ENCODE measurements at regions not wholly inside any gene's neighbourhood (a gene's known extent, or its start where the extent isn't known, plus 50 kb on each side); places are given as distances from the start of the nearest gene placed in this dataset.
"Not testable (repeated sequence)": the region's sequence is repeated elsewhere in the genome, so short reads cannot be mapped to it uniquely, and the experiment has no call there.

GRCh38 chr2:219748671-219749570, 121.5 kb downstream of the SLC4A3 start:
- peaks cover 0 to 4% (median 0%) of the 10 kb centered on the region in 5 donors for H3K36me3 Mint-ChIP-seq
- CTCF ChIA-PET = no interaction called here
- H3K36me3 ChIP-seq (ENCODE audit: control insufficient read depth in 2 of 3, insufficient read depth in 3 of 3, low read length in 3 of 3) = no peaks in the 10 kb centered on the region
- no peak for ATAC-seq
- intact Hi-C loops (cut with micrococcal nuclease) = no loop called here
- no peaks in the 10 kb centered on the region for H3K4me1 Mint-ChIP-seq
- H3K4me3 ChIP-seq (ENCODE audit: low read length) = no peak overlapping the region
- H3K4me3 Mint-ChIP-seq = no peak overlapping the region
- H3K27ac Mint-ChIP-seq = no peak overlapping the region
- no peak overlapping the region for H3K27ac ChIP-seq (ENCODE audit: low read depth, low read length)
- POLR2A ChIA-PET = no interaction called here
- H3K27me3 Mint-ChIP-seq = peaks cover 0 to 18% (median 10%) of the 10 kb centered on the region in 5 donors
- H3K4me1 ChIP-seq (ENCODE audit: control insufficient read depth in 2 of 2, insufficient read depth in 2 of 2, low read length in 2 of 2) = no peaks in the 10 kb centered on the region
- peaks cover 0 to 20% (median 6%) of the 10 kb centered on the region in 11 donors for H3K9me3 Mint-ChIP-seq
- no peaks in the 10 kb centered on the region for H3K9me3 ChIP-seq (ENCODE audit: control insufficient read depth in 2 of 3, low read length in 3 of 3)
- DNase-seq = no peak
- H3K27me3 ChIP-seq (ENCODE audit: control insufficient read depth in 2 of 2, insufficient read depth in 2 of 2, low read length in 2 of 2) = no peaks in the 10 kb centered on the region

GRCh38 chr2:219751121-219751520, 123.7 kb downstream of the SLC4A3 start:
- H3K27me3 ChIP-seq (ENCODE audit: control insufficient read depth in 2 of 2, insufficient read depth in 2 of 2, low read length in 2 of 2); DNase-seq; POLR2A ChIA-PET; H3K4me1 Mint-ChIP-seq; ATAC-seq; H3K4me1 ChIP-seq (ENCODE audit: control insufficient read depth in 2 of 2, insufficient read depth in 2 of 2, low read length in 2 of 2); H3K36me3 ChIP-seq (ENCODE audit: control insufficient read depth in 2 of 3, insufficient read depth in 3 of 3, low read length in 3 of 3); CTCF ChIA-PET; H3K27ac ChIP-seq (ENCODE audit: low read depth, low read length); H3K9me3 ChIP-seq (ENCODE audit: control insufficient read depth in 2 of 3, low read length in 3 of 3); H3K4me3 ChIP-seq (ENCODE audit: low read length); H3K4me3 Mint-ChIP-seq; H3K27ac Mint-ChIP-seq; H3K36me3 Mint-ChIP-seq; intact Hi-C loops (cut with micrococcal nuclease): not testable (repeated sequence)
- Mint-ChIP-seq H3K9me3 (peaks cover 5 to 36% (median 12%) of the 10 kb centered on the region in 11 donors), H3K27me3 (peaks cover 0 to 34% (median 21%) of the 10 kb centered on the region in 5 donors)

DNA sequence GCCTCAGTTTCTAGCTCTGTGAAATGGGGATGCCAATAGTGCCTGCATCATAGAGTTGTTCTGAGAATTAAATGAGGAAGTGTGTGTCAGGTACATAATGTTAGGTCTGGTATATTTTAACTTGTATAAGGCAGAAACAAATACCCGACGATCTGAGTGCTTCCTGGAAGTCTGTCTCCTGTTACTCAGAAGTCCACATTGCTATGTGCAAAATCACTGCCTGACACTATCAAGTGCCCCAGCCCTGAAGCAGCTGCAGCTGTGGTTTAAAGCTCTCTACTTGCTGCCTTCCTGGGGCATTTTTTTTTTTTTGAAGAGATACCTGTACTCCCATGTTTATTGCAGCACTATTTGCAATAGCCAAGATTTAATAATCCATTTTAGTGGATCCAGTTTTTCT, 125.3 kb downstream of the SLC4A3 start:
- Histone ChIP-seq H3K27me3 (ENCODE audit: control insufficient read depth in 2 of 2, insufficient read depth in 2 of 2, low read length in 2 of 2) (no peaks in the 10 kb centered on the region), H3K4me1 (ENCODE audit: control insufficient read depth in 2 of 2, insufficient read depth in 2 of 2, low read length in 2 of 2) (no peaks in the 10 kb centered on the region), H3K36me3 (ENCODE audit: control insufficient read depth in 2 of 3, insufficient read depth in 3 of 3, low read length in 3 of 3) (no peaks in the 10 kb centered on the region), H3K27ac (ENCODE audit: low read depth, low read length) (no peak overlapping the region), H3K9me3 (ENCODE audit: control insufficient read depth in 2 of 3, low read length in 3 of 3) (peaks cover 0 to 4% (median 0%) of the 10 kb centered on the region in 3 experiments), H3K4me3 (ENCODE audit: low read length) (no peak overlapping the region)
- CTCF ChIA-PET = interaction anchor here (0.6 kb wide), 1 partner anchor 15 kb away, joined by 3 read pairs; no protein-coding TSS in a partner anchor
- Mint-ChIP-seq H3K4me1 (no peaks in the 10 kb centered on the region), H3K27ac (no peak overlapping the region), H3K9me3 (peaks cover 6 to 37% (median 12%) of the 10 kb centered on the region in 11 donors), H3K27me3 (peaks cover 0 to 41% (median 28%) of the 10 kb centered on the region in 5 donors), H3K36me3 (peaks cover 0 to 7% (median 4%) of the 10 kb centered on the region in 5 donors), H3K4me3 (no peak overlapping the region)
- DNase-seq (no peak), ATAC-seq (no peak)
- intact Hi-C loops (cut with micrococcal nuclease) = no loop called here
- POLR2A ChIA-PET = no interaction called here

GRCh38 chr2:219758907-219759680, 131.7 kb downstream of the SLC4A3 start:
- DNase-seq (no peak), ATAC-seq (no peak)
- no peaks in the 10 kb centered on the region for H3K4me1 Mint-ChIP-seq
- intact Hi-C loops (cut with micrococcal nuclease) = no loop called here
- H3K36me3 Mint-ChIP-seq = peaks cover 0 to 8% (median 0%) of the 10 kb centered on the region in 5 donors
- H3K4me3 Mint-ChIP-seq = no peak overlapping the region
- H3K36me3 ChIP-seq (ENCODE audit: control insufficient read depth in 2 of 3, insufficient read depth in 3 of 3, low read length in 3 of 3) = no peaks in the 10 kb centered on the region
- ChIA-PET CTCF (no interaction called here), POLR2A (no interaction called here)
- H3K4me1 ChIP-seq (ENCODE audit: control insufficient read depth in 2 of 2, insufficient read depth in 2 of 2, low read length in 2 of 2) = no peaks in the 10 kb centered on the region
- H3K27me3 Mint-ChIP-seq = peaks cover 0 to 49% (median 25%) of the 10 kb centered on the region in 5 donors
- no peak overlapping the region for H3K4me3 ChIP-seq (ENCODE audit: low read length)
- H3K9me3 Mint-ChIP-seq = peaks cover 5 to 18% (median 9%) of the 10 kb centered on the region in 11 donors
- no peaks in the 10 kb centered on the region for H3K27me3 ChIP-seq (ENCODE audit: control insufficient read depth in 2 of 2, insufficient read depth in 2 of 2, low read length in 2 of 2)
- no peak overlapping the region for H3K27ac ChIP-seq (ENCODE audit: low read depth, low read length)
- H3K27ac Mint-ChIP-seq = no peak overlapping the region
- peaks cover 0 to 3% (median 0%) of the 10 kb centered on the region in 3 experiments for H3K9me3 ChIP-seq (ENCODE audit: control insufficient read depth in 2 of 3, low read length in 3 of 3)

- H3K27me3 Mint-ChIP-seq = peaks cover 0 to 49% (median 21%) of the 10 kb centered on the region in 5 donors
- H3K4me3 ChIP-seq (ENCODE audit: low read length) = no peak overlapping the region
- no peak overlapping the region for H3K27ac Mint-ChIP-seq
- peaks cover 2 to 13% (median 7%) of the 10 kb centered on the region in 11 donors for H3K9me3 Mint-ChIP-seq
- ChIA-PET CTCF (no interaction called here), POLR2A (no interaction called here)
- no peaks in the 10 kb centered on the region for H3K4me1 Mint-ChIP-seq
- no peak for ATAC-seq
- intact Hi-C loops (cut with micrococcal nuclease) = no loop called here
- H3K36me3 ChIP-seq (ENCODE audit: control insufficient read depth in 2 of 3, insufficient read depth in 3 of 3, low read length in 3 of 3) = no peaks in the 10 kb centered on the region
- H3K27ac ChIP-seq (ENCODE audit: low read depth, low read length) = no peak overlapping the region
- no peak for DNase-seq
- no peaks in the 10 kb centered on the region for H3K27me3 ChIP-seq (ENCODE audit: control insufficient read depth in 2 of 2, insufficient read depth in 2 of 2, low read length in 2 of 2)
- H3K36me3 Mint-ChIP-seq = peaks cover 0 to 5% (median 0%) of the 10 kb centered on the region in 5 donors
- no peak overlapping the region for H3K4me3 Mint-ChIP-seq
- H3K4me1 ChIP-seq (ENCODE audit: control insufficient read depth in 2 of 2, insufficient read depth in 2 of 2, low read length in 2 of 2) = no peaks in the 10 kb centered on the region
- H3K9me3 ChIP-seq (ENCODE audit: control insufficient read depth in 2 of 3, low read length in 3 of 3) = no peaks in the 10 kb centered on the region
These were observed 132.4 kb downstream of the SLC4A3 start for GRCh38 chr2:219759801-219760200.

DNA sequence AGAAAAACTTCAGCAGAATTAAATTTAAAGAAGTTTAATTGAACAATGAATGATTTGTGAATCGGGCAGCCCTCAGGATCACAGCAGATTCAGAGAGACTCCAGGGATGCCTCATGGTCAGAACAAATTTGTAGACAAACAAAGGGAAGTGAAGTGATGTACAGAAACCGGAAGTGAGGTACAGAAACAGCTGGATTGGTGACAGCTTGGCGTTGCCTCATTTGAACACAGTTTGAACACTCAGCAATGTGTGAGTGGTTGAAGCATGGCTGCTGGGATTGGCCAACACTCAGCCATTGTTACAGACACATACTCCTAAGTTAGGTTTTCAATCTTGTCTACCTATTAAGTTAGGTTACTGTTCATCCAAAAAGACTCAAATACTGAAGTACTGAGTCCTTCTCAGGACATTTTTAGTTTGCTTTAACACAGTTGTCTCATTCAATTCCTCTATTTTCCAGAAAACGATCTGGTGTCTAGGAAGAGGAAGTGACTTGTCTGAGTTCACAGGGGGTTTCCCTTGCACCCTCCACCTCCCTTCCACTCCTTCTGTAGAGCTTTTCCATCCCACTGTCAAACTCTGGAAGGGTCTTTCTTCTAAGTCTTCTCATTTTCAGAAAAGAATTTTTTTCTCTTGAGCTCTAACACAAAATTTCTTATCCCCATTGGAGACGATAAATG, 137.9 kb downstream of the SLC4A3 start:
- Histone ChIP-seq H3K36me3 (ENCODE audit: control insufficient read depth in 2 of 3, insufficient read depth in 3 of 3, low read length in 3 of 3) (no peaks in the 10 kb centered on the region), H3K4me1 (ENCODE audit: control insufficient read depth in 2 of 2, insufficient read depth in 2 of 2, low read length in 2 of 2) (no peaks in the 10 kb centered on the region), H3K27me3 (ENCODE audit: control insufficient read depth in 2 of 2, insufficient read depth in 2 of 2, low read length in 2 of 2) (no peaks in the 10 kb centered on the region), H3K9me3 (ENCODE audit: control insufficient read depth in 2 of 3, low read length in 3 of 3) (no peaks in the 10 kb centered on the region), H3K4me3 (ENCODE audit: low read length) (no peak overlapping the region), H3K27ac (ENCODE audit: low read depth, low read length) (no peak overlapping the region)
- peaks cover 0 to 32% (median 15%) of the 10 kb centered on the region in 5 donors for H3K27me3 Mint-ChIP-seq
- no peak overlapping the region for H3K27ac Mint-ChIP-seq
- ChIA-PET CTCF (no interaction called here), POLR2A (no interaction called here)
- no peak overlapping the region for H3K4me3 Mint-ChIP-seq
- ATAC-seq (no peak), DNase-seq (no peak)
- H3K36me3 Mint-ChIP-seq = peaks cover 0 to 5% (median 0%) of the 10 kb centered on the region in 5 donors
- intact Hi-C loops (cut with micrococcal nuclease) = no loop called here
- H3K4me1 Mint-ChIP-seq = no peaks in the 10 kb centered on the region
- peaks cover 0 to 12% (median 2%) of the 10 kb centered on the region in 11 donors for H3K9me3 Mint-ChIP-seq
